ENCODE measurements at regions not wholly inside any gene's neighbourhood (a gene's known extent, or its start where the extent isn't known, plus 50 kb on each side); places are given as distances from the start of the nearest gene placed in this dataset.
A peak's percentile ranks its signal among the peaks of the same experiment; 100 is the strongest.
"Not testable (repeated sequence)": the region's sequence is repeated elsewhere in the genome, so short reads cannot be mapped to it uniquely, and the experiment has no call there.

DNA sequence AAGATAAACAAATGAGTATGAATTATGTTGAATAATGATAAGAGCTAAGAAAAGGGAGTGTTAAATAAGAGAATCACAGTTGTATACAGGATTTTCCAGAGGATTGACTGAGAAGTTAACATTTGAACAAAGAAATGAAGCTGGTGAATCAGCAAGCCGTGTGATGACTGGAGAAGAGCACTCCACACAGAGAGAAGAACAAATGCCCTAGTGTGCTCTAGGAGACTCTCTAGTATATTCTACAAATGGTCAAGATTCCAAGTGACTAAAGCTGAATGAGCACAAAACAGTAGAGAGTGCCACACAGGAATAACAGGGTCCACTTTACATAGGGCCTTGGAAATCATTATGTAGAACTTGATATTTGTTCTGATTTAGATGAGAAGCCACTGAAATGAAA is 587.1 kb upstream of the ATXN7L3B start:
- ATAC-seq (no peak), DNase-seq (ENCODE audit: missing footprints) (no peak)
- intact Hi-C loops (cut with DNase I): no loop called here

DNA sequence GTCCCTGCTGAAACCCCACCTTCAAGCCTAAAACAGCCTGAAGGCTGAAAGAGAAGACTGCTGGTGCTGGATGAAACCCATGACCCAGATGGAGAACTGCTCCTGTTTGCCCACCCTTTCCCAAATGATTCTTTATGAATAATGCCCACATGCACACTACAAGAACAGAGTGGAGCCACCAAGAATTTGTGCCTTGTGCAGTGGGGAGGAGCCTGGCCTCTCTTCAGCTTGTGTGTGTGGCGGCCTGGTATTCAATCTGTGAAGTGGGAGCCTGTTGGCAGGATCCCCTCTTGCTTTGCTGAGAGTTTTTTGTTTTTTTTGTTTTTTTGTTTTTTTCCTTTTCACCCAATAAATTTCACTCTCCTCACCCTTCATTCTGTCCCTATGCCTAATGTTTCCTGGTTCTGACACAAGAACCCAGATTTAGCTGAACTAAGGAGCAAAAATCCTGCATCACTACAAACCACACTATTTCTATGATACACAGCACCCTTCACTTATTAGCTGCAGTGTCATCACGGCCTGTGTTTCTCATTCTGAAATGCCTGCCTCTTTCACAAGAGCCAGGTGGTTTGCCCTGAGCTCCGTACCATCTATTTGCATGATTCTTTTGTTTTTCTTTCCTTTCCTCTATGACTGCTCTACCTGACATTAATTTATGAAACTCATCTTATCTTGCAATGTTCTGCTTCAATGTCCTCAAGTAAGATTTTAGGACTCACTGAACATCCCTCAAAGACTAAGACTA is 585.5 kb upstream of the ATXN7L3B start:
- intact Hi-C loops (cut with DNase I): no loop called here
- no peak for ATAC-seq
- DNase-seq (ENCODE audit: missing footprints): no peak

DNA sequence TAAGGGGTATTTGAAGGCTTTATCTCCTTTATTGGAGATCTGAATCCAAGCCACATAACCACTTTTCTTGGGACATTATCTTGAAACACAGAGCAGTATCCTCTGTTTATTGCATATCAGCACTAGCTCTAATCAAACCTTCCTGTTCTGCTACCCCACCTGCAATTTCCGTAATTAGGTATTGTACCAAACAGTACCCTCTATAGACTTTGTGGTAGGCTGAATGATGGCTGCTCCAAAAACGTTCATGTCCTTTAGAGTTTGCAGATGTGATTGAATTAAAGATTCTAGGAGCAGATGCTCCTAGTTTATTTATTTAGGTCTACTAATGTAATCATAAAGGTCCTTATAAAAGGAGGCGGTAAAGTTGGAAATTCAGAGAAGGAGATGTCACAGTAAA is 573.0 kb upstream of the ATXN7L3B start:
- ATAC-seq (no peak), DNase-seq (ENCODE audit: missing footprints) (no peak)
- intact Hi-C loops (cut with DNase I): no loop called here

DNA sequence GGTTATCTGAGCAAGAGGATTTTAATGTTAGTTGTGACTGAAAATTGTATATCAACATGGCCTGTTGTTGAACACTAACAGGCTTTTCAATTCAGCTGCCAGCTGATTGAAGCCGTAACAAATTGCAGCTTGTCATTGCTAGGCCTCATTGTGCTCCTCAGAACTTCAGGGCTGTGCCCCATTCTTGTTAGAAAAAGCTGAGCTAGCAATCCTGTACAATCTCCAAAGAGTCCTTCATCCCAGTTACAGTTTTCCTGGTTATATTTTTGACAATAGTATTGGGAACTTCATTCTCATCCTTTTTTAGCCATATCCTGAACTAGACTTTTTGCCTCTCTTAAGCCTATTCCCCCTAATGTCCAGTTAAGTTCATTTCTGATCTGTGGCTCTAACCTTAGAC is 564.1 kb upstream of the ATXN7L3B start:
- DNase-seq (ENCODE audit: missing footprints) (no peak), ATAC-seq (no peak)
- intact Hi-C loops (cut with DNase I): no loop called here

DNA sequence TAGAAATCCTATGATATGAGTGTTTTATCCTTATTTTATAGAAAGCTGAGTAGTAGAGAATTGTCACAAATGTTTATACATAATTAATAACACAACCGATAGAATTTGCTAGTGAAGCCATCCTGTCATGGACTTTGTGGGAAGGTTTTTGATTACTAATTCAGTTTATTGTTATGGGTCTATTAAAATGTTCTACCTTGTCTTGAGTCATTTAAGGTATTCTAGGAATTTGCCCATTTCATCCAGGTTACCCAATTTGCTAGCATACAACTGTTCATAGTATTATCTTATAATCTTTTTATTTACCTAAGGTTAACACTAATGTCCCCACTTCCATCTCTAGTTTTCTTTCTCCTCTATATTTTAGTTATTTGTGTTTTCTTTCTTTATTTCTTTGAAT is 553.1 kb upstream of the ATXN7L3B start:
- intact Hi-C loops (cut with DNase I): no loop called here
- DNase-seq (ENCODE audit: missing footprints) (no peak), ATAC-seq (no peak)

DNA sequence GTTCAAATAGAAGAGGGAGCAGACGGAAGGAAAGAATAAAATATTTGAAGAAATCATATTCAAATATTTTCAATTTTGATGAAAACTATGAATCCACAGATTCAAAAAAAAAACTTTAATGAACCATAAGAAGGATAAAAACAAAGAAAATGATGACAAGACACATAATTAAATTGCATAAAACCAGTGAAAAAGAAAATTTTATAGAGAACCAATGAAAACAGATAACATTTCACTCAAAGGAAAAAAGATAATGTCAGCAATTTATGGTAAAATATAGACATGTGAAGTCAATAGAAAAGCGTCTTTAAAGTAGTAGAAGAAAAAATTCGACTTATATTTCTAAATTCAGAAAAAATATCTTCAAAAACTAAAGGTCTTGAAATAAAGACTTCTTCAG is 546.5 kb upstream of the ATXN7L3B start:
- no peak for DNase-seq (ENCODE audit: missing footprints)
- ATAC-seq: no peak
- intact Hi-C loops (cut with DNase I): no loop called here

DNA sequence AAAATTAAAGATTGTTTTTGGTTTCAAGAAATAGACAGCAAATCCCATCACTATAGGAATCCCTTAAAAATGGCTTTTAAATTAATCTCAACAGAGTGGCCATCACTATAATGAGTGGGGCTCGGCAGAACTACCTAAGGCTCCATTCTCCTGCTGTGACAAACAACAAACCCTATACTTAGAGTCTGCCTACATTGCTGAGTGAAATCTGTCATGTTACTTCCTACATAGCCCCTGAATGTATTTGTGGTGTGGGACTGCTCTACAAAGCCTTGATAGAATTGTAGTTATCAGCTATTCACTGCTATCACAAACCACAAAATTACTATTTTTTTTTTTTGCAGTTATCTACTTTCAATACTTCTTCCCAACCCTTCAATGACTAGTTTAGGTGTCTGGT is 538.7 kb upstream of the ATXN7L3B start:
- DNase-seq (ENCODE audit: missing footprints): no peak
- ATAC-seq: no peak
- intact Hi-C loops (cut with DNase I): no loop called here

DNA sequence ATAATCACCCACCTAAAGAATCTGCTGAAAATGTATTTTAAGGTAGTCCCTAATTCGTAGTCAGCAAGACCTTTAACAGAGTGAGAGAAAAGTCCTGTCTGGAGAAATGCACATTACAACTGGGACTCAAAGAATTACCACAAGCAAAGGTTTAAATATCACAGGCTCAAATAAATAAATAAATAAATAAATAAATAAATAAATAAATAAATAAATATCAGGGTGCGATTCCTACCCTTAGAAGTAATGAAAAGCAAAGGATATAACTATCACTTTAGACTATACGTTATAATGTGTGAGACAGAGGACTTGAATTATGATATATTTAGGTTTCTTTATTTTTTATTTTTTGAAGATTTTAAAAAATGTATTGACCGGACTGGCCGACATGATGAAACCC is 522.5 kb upstream of the ATXN7L3B start:
- no peak for DNase-seq (ENCODE audit: missing footprints)
- no peak for ATAC-seq
- intact Hi-C loops (cut with DNase I): no loop called here

DNA sequence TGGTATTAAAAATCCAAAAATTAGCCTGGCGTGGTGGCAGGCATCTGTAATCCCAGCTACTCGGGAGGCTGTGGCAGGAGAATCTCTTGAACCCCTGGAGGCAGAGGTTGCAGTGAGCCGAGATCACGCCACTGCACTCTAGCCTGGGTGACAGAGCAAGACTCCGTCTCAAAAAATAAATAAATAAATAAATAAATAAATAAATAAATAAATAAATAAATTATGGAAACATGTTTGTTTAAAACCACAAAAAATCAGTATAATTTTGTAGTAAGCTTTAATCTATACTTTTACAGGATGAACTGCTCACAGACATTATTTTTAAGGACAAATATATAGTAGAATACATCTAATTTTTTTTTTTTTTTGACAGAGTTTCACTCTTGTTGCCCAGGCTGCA is 521.3 kb upstream of the ATXN7L3B start:
- intact Hi-C loops (cut with DNase I); ATAC-seq; DNase-seq (ENCODE audit: missing footprints): not testable (repeated sequence)

DNA sequence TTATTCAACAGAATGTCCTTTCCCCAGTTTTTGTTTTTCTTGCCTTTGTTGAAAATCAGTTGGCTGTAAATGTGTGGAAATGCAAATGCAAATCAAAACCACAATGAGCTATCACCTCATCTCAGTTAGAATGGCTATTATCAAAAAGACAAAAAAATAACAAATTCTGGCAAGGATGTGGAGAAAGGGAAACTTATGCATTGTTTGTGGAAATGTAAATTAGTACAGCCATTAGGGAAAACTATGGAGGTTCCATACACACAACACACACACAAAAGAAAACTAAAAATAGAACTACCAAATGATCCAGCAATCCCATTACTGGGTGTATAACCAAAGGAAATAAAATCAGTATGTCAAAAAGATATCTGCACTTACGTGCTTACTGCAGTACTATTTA is 518.8 kb upstream of the ATXN7L3B start:
- ATAC-seq (no peak), DNase-seq (ENCODE audit: missing footprints) (no peak)
- intact Hi-C loops (cut with DNase I): no loop called here

DNA sequence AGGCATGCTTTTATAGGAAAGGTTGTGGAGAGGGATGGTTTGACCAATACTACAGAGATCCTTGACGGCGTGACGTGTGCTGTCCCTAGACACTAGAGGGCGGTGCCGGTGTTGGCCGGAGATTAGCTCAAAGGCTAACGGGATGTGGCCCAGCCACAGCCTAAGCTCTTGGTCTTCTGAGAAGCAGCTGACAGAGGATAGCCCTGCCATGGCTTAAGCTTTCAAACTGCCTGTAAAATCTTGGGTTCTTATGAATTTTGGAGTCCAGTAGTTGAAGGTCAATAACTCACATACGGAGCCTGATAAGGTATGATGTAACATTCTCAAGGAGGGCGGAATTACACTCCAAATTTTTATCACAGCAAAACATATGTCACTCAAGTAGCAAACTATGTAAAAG is 515.7 kb upstream of the ATXN7L3B start:
- intact Hi-C loops (cut with DNase I): loop anchor here (5.0 kb wide), 1 partner anchor 295 kb away; no protein-coding TSS in a partner anchor
- ATAC-seq (peak; percentile 84), DNase-seq (ENCODE audit: missing footprints) (no peak)

DNA sequence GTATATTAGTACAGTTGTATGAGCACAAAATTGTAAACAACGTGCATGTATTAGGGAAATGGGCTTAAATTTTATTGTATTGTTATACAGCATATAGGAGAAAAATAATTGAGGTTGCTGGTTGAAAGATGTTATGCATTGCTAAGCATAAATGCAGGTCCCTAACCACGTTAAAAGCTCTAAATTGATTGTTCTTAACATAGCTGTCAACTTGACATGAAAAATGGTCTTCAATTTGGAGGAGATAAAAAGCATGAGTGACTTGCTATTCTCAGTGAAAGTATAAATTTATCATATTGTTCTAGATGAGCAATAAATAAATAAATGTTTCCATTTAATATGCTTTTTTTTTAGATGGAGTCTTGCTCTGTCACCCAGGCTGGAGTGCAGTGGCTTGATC is 506.6 kb upstream of the ATXN7L3B start:
- ATAC-seq: no peak
- no peak for DNase-seq (ENCODE audit: missing footprints)
- intact Hi-C loops (cut with DNase I): no loop called here

DNA sequence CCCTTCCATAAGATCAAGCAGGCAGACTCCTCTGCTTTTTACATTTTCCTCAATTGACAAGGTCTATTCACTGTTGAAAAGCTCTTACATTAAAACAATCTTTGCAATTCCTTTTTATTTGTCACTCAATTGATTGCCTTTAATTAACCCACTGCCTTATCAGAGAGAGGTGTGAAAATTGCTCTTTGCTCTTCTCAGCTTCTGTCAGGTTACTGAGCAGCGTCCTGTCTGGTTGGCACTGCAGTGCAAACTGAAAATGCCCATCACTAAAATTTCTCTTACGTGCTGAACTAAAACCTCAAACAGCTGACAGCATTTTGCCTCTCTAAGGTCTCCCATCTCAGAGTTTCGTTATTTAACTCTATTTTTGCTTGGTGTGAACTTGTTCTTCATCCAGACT is 504.1 kb upstream of the ATXN7L3B start:
- intact Hi-C loops (cut with DNase I): no loop called here
- ATAC-seq: no peak
- DNase-seq (ENCODE audit: missing footprints): no peak

DNA sequence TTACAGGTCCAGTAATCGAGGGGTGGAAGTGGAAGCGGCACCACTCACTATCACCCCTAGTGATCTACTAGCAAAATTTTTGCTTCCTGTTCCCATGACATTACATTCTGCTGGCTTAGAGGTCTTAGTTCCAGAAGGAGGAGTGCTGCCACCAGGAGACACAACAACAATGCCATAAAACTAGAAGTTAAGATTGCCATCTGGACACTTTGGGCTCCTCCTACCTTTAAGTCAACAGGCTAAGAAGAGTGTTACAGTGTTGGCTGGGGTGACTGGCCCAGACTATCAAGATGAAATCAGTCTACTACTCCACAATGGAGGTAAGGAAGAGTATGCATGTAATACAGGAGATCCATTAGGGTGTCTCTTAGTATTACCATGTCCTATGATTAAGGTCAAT is 498.5 kb upstream of the ATXN7L3B start:
- intact Hi-C loops (cut with DNase I); DNase-seq (ENCODE audit: missing footprints); ATAC-seq: not testable (repeated sequence)

DNA sequence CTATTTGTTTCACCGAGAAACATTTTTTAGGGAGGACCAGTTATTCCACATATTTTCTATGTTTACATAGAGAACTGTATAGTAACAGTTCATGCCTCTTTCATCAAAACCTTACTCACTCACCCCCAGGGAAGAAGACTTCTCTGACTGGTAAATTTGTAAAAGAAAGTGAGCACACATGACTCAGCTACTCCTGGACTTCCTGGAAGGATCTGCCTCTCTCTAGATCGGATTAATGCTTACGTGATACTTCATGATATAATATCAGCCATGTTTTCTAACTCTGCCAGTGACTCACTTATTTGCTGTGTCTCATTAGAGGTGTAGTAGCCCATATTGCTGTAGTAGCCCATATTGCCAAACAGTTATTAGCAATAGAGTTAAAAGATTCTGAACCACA is 494.3 kb upstream of the ATXN7L3B start:
- intact Hi-C loops (cut with DNase I): no loop called here
- no peak for ATAC-seq

DNA sequence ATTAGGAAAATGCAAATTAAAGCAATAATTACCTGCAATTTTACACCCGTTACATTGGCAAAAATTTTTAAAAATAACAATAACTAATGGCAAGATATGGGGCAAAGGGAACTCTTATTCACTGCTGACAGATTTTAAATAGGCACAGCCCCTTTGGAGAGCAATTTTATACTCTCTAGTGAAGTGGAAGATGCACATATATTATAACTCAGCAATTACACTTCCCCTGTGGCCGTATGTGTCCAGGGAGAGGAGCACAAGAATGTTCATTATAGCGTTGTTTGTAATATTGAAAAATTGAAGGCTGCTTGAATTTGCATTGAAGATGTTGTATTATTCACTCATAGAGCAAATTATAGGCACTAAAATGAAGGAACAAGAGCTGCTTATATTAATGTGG is 488.3 kb upstream of the ATXN7L3B start:
- intact Hi-C loops (cut with DNase I): no loop called here
- DNase-seq (ENCODE audit: missing footprints): no peak
- no peak for ATAC-seq

More for the DNA sequence above, 494.3 kb upstream of the ATXN7L3B start:
- DNase-seq (ENCODE audit: missing footprints): no peak

DNA sequence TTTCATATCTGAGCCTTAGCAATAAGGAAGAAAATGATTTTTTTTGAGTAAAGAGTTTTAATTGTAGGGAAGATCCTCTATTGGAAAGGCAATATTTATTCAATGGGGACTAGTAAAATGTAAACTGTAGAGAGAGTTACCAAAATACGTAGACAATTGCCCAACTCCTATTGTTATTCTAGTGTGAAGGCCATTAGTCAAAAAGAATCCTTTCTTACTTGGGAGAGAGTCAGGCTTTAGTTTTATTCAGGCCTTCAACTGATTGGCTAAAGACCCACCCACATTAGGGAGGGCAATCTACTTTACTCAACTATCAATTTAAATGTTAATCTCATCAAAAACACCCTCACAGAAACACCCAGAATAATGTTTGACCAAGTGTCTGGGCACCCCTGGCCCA is 485.8 kb upstream of the ATXN7L3B start:
- intact Hi-C loops (cut with DNase I): no loop called here
- DNase-seq (ENCODE audit: missing footprints): no peak
- no peak for ATAC-seq

DNA sequence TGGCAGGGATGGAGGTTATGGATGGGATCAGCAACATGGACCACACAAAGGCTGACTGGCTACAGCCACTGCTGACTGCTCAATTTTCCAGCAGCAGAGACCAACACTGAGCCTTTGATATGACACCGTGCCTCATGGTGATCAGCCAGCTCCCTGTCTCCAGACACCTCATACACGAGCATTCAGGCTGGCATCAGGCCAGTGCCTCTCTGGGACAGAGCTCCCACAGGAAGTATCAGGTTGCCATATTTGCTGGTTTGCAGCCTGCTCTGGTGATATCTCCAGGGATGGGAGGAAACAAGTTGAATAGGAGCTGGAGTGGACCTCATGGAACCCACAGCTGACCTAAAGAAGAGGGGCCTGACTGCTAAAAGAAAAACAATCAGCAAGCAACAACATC is 471.2 kb upstream of the ATXN7L3B start:
- ATAC-seq: no peak
- intact Hi-C loops (cut with DNase I): no loop called here
- DNase-seq (ENCODE audit: missing footprints): no peak

DNA sequence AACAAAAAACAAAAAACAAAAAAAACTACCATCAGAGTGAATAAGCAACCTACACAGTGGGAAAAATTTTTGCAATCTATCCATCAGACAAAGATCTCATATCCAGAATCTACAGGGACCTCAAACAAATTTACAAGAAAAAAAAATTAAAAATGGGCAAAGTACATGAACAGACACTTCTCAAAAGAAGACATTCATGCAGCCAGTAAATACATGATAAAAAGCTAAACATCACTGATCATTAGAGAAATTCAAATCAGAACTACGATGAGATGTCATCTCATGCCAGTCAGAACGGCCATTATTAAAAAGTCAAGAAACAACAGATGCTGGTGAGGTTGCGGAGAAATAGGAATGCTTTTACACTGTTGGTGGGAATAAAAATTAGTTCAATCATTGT is 466.5 kb upstream of the ATXN7L3B start:
- ATAC-seq: no peak
- DNase-seq (ENCODE audit: missing footprints): no peak
- intact Hi-C loops (cut with DNase I): no loop called here

DNA sequence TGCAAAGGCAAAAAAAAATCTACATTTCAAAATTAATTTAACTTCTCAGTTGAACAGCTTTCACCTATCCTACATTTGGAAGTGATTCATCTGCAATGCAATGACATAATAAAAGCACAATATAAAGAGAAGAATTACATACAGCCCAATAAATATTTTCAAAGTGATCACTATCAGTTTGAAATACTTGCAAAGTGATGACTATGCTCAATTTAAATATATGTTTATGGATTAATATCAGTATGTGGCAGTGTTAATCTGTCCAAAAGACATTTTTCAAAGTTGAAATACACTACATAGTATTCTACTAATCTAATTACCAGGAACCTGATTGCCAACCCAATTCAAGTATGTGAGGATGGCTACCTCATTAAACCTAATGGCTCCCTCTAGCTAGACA is 460.7 kb upstream of the ATXN7L3B start:
- DNase-seq (ENCODE audit: missing footprints): no peak
- no peak for ATAC-seq
- intact Hi-C loops (cut with DNase I): no loop called here

DNA sequence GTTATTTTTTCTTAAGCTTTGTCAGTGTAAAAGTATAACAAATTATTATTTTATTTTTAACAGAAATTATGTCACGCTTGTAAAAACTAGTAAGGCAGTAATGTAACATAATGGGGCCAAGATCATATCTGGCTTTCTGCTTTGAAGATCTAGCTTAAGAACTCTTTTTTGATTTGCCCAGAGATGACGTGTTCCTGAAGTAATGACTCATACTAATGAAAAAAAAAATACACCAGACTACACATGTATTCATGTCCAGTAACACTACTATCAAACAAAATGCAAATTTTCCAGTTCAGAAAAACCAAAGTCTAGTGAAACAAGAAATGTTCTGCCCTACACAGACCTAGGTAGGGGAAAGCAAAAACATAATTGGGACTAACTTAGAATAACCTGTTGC is 432.2 kb upstream of the ATXN7L3B start:
- intact Hi-C loops (cut with DNase I): no loop called here
- ATAC-seq (no peak), DNase-seq (ENCODE audit: missing footprints) (no peak)

Measured in Right ventricle myocardium inferior (tissue), 1 donor.